Esophagus (tissue), 2 donors: ENCODE measurements at regions not wholly inside any gene's neighbourhood (a gene's known extent, or its start where the extent isn't known, plus 50 kb on each side); places are given as distances from the start of the nearest gene placed in this dataset.

Experiments
- H3K27ac ChIP-seq, 2 donors: one replicate each; pipeline ENCODE4 v1.5.1; 2013; ENCODE audit warnings: low read depth in 2 of 2, mild to moderate bottlenecking in 2 of 2, inconsistent platforms in 1 of 2, low read length in 1 of 2, moderate library complexity in 1 of 2
- H3K27me3 ChIP-seq, 2 donors: one replicate each; pipeline ENCODE4 v1.6.1; 2013; ENCODE audit warnings: low read length in 2 of 2, control low read depth in 1 of 2, mild to moderate bottlenecking in 1 of 2; ENCODE audit not compliant: insufficient read depth in 2 of 2, control insufficient read depth in 1 of 2
- H3K36me3 ChIP-seq, 2 donors: one replicate each; pipeline ENCODE4 v1.6.1; 2013; ENCODE audit warnings: low read length in 1 of 2; ENCODE audit not compliant: control insufficient read depth in 2 of 2, insufficient read depth in 2 of 2
- H3K4me1 ChIP-seq, 2 donors: one replicate each; pipeline ENCODE4 v1.6.1; 2013; ENCODE audit warnings: low read length in 1 of 2; ENCODE audit not compliant: control insufficient read depth in 2 of 2, insufficient read depth in 2 of 2
- H3K4me3 ChIP-seq, 2 donors: one replicate each; pipeline ENCODE4 v1.5.1; 2013; ENCODE audit warnings: low read length in 2 of 2, mild to moderate bottlenecking in 2 of 2, low read depth in 1 of 2, moderate library complexity in 1 of 2
- H3K9me3 ChIP-seq, 2 donors: one replicate each; pipeline ENCODE4 v1.6.1; 2013; ENCODE audit warnings: mild to moderate bottlenecking in 2 of 2, low read depth in 1 of 2, low read length in 1 of 2, moderate library complexity in 1 of 2; ENCODE audit not compliant: control insufficient read depth in 2 of 2, insufficient read depth in 1 of 2
- WGBS, 2 donors: extraction: QIAGEN DNeasy Blood & Tissue Kit; methylation state at CpG; one replicate each; pipeline ENCODE4 v1.1.7; 2013; 5-methylcytosine and 5-hydroxymethylcytosine counted together
- donor health status: healthy with polysubstance abuse.
- donor health status: Bipolar disorder and iron deficiency.

GRCh38 chr4:184892999-184893398 is 67.2 kb upstream of the ACSL1 start:
- no peaks in the 10 kb centered on the region for H3K36me3 ChIP-seq
- no peaks in the 10 kb centered on the region for H3K9me3 ChIP-seq
- 86% methylated on average over 3 of the region's 3 CpGs for WGBS, 2 donors
- H3K27me3 ChIP-seq, result no peaks in the 10 kb centered on the region
- H3K4me1 ChIP-seq, result no peaks in the 10 kb centered on the region
- H3K27ac ChIP-seq, result no peak overlapping the region
- no peak overlapping the region for H3K4me3 ChIP-seq

DNA sequence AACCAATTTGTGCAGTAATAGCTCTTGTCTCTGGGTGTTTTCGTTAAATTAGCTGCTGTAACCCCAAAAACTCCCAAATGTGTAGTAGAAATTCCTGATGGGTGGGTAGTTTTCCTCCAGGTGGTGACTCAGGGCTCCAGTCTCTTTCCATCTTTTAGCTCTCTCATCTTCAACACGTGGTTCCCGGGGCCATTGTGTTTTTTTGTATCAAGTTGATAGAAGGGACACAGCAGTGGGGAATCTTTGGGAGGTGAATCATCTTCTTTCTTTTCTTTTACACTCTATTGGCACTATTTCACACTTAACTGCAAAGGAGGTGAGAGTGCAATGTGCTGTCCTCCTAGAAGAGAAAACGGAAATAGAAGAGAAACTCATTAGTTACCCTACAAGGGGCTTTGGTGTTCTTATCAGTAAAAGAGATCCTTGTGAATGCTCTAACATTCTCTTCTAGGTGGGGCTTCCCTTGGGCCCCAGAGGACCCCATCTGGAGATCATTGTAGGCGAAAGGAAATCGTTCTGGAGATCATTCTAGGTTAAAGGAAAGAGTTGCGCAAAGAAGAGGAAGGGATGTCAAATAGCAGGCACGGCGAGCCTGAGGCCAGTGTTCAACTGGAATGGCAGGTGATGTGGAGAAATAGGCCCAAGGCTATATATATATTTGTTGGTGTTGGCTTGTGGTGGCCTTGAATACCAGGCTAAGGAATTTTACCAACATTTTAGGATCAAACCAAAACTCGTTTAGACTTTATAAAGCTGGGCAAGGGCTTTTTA is 68.2 kb upstream of the ACSL1 start:
- Histone ChIP-seq H3K9me3 (no peaks in the 10 kb centered on the region), H3K36me3 (no peaks in the 10 kb centered on the region), H3K27me3 (no peaks in the 10 kb centered on the region), H3K27ac (no peak overlapping the region), H3K4me3 (no peak overlapping the region), H3K4me1 (no peaks in the 10 kb centered on the region)
- WGBS, 2 donors, result 84 to 85% methylated on average over 10 of the region's 10 CpGs

DNA sequence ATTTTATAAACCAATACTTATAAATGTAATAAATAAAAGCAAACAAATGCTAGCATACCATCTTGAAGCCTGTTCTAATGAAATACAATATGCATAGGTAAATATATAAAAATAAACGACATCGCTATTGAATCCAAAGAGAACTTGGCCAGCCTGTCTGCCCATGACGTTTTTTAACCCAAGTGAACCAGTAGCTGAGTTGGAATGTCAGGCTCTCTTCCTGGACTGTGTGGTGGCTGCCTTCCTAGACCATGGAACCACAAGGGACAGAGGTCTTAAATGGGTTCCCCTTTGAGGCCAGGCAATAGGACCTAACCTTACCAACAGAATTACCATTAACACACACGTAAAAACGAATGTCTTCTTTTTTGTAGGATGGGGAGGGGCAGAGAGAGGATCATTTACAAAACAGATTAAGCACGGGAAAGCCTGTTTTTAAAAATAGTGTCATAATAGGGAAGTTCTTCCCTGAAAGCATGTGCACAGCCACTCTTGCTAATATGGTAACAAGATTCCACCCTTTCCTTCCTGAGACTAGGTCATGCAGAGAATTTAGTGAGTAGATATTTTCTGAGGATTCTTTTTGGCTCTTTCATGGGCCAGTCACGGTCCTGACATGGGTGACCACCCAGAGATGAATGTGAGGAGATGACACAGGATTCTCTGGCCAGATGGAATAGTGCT is 69.4 kb upstream of the ACSL1 start:
- Histone ChIP-seq H3K27me3 (no peaks in the 10 kb centered on the region), H3K4me3 (no peak overlapping the region), H3K4me1 (peaks cover 0 to 3% of the 10 kb centered on the region in 2 donors), H3K9me3 (no peaks in the 10 kb centered on the region), H3K27ac (no peak overlapping the region), H3K36me3 (no peaks in the 10 kb centered on the region)
- WGBS, 2 donors, result 62 to 69% methylated on average over 7 of the region's 7 CpGs

GRCh38 chr4:184896868-184897715 is 71.3 kb upstream of the ACSL1 start:
- Histone ChIP-seq H3K9me3 (no peaks in the 10 kb centered on the region), H3K36me3 (no peaks in the 10 kb centered on the region), H3K27me3 (no peaks in the 10 kb centered on the region), H3K27ac (no peak overlapping the region), H3K4me1 (peaks cover 0 to 3% of the 10 kb centered on the region in 2 donors), H3K4me3 (no peak overlapping the region)
- 71% methylated on average over 19 of the region's 19 CpGs for WGBS, 2 donors

GRCh38 chr4:184897895-184898294 is 72.1 kb upstream of the ACSL1 start:
- H3K4me3 ChIP-seq, result no peak overlapping the region
- H3K27ac ChIP-seq, result no peak overlapping the region
- no peaks in the 10 kb centered on the region for H3K27me3 ChIP-seq
- WGBS, 2 donors, result 55 to 63% methylated on average over 7 of the region's 7 CpGs
- H3K36me3 ChIP-seq, result no peaks in the 10 kb centered on the region
- H3K9me3 ChIP-seq, result no peaks in the 10 kb centered on the region
- H3K4me1 ChIP-seq, result peaks cover 0 to 3% of the 10 kb centered on the region in 2 donors

DNA sequence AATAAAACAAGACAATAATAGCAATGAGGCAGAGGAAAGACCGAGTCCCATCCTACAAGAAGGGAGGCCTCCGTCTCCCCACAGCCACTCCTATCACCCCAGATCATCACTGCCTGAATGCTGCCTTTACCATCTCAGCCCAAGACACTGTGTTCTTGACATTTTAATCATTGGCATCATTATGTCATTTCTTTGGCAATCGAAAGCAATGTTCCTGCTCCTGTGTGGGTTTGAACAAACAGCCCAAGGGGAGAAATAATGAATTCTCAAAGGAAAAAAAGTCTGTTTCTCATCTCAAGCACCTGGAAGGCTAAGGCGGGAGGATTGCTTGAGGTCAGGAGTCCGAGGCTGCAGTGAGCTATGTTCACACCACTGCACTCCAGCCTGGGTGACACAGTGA is 73.0 kb upstream of the ACSL1 start:
- Histone ChIP-seq H3K36me3 (no peaks in the 10 kb centered on the region), H3K9me3 (no peaks in the 10 kb centered on the region), H3K27ac (no peak overlapping the region), H3K27me3 (no peaks in the 10 kb centered on the region), H3K4me3 (no peak overlapping the region), H3K4me1 (peaks cover 0 to 3% of the 10 kb centered on the region in 2 donors)
- WGBS, 2 donors, result 51 to 61% methylated on average over 5 of the region's 5 CpGs

- H3K36me3 ChIP-seq, result no peaks in the 10 kb centered on the region
- no peaks in the 10 kb centered on the region for H3K27me3 ChIP-seq
- H3K27ac ChIP-seq, result no peak overlapping the region
- H3K4me3 ChIP-seq, result no peak overlapping the region
- H3K4me1 ChIP-seq, result peaks cover 0 to 3% of the 10 kb centered on the region in 2 donors
- H3K9me3 ChIP-seq, result no peaks in the 10 kb centered on the region
- WGBS, 2 donors, result 76% methylated on average over 9 of the region's 9 CpGs
Observed at GRCh38 chr4:184899261-184900134, 73.7 kb upstream of the ACSL1 start.

DNA sequence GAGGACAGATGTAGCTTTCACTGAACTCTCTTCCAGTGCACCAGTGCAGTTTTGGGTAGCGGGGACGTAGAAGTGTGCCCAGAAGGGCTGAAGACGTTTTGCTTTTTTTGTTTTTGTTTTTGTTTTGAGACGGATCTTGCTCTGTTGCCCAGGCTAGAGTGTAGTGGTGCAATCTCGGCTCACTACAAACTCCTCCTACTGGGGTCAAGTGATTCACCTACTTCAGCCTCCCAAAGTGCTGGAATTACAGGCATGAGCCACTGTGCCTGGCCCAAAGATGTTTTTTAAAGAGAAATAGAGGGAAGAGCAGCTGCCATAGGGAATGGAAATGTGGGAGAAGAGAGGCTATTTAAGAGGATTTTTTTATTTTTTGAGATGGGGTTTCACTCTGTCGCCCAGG is 74.4 kb upstream of the ACSL1 start:
- Histone ChIP-seq H3K27ac (no peak overlapping the region), H3K9me3 (no peaks in the 10 kb centered on the region), H3K27me3 (no peaks in the 10 kb centered on the region), H3K4me1 (peaks cover 0 to 3% of the 10 kb centered on the region in 2 donors), H3K36me3 (no peaks in the 10 kb centered on the region), H3K4me3 (no peak overlapping the region)
- WGBS, 2 donors, result 90 to 92% methylated on average over 6 of the region's 6 CpGs

DNA sequence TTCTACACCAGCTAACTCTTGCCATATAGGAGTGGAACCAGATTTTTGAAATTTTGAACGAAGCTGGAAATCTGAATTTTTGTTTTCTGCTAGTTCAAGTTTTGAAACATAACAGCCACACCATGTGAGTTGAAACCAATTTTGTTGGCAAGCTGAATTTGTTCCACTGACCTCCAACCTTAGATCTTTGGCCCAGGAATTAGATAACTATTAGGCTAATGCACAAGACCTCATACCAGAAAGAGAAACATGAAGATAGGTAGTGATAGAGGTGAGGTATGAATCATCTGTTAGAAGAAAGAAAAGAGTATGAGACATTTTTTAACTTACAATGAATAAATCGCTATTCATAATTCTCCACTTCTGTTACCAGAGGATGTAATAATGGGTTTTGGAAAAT is 76.8 kb upstream of the ACSL1 start:
- H3K36me3 ChIP-seq, result no peaks in the 10 kb centered on the region
- 89% methylated on average over 2 of the region's 2 CpGs for WGBS, 2 donors
- no peaks in the 10 kb centered on the region for H3K27me3 ChIP-seq
- H3K9me3 ChIP-seq, result no peaks in the 10 kb centered on the region
- H3K4me3 ChIP-seq, result no peak overlapping the region
- H3K27ac ChIP-seq, result no peak overlapping the region
- peaks cover 0 to 3% of the 10 kb centered on the region in 2 donors for H3K4me1 ChIP-seq
